AG04449 (cell line): ENCODE measurements at regions not wholly inside any gene's neighbourhood (a gene's known extent, or its start where the extent isn't known, plus 50 kb on each side); places are given as distances from the start of the nearest gene placed in this dataset.

Experiments
- CTCF ChIA-PET: fragments of 350-600 bp; formaldehyde crosslinking; extraction: SDS; loops from one replicate; lab custom pipeline; 2021; ENCODE audit warnings: antibody characterized with exemption; lab: Yijun Ruan, JAX
- POLR2A ChIA-PET: fragments of 400-600, 350-600 bp; formaldehyde crosslinking; extraction: SDS; loops from one replicate; lab custom pipeline; 2020; ENCODE audit warnings: antibody characterized with exemption, inconsistent platforms; lab: Yijun Ruan, JAX
- DNase-seq: peaks from one replicate; pipeline ENCODE4 v3.0.0-alpha.2; 2010; ENCODE audit warnings: low read depth, low spot score
- H3K4me3 ChIP-seq: 2 replicates; pipeline ENCODE4 v1.5.1; 2011; ENCODE audit warnings: low read depth, mild to moderate bottlenecking, control low read depth, low read length
- TF ChIP-seq, protein P1 (sequence below): IDR thresholded peaks from one replicate; pipeline ENCODE4 v1.5.1; 2011; ENCODE audit warnings: mild to moderate bottlenecking, moderate library complexity, low read length, control low read depth, inconsistent platforms; ENCODE audit not compliant: insufficient read depth; ENCODE audit errors: missing control alignments

DNA sequence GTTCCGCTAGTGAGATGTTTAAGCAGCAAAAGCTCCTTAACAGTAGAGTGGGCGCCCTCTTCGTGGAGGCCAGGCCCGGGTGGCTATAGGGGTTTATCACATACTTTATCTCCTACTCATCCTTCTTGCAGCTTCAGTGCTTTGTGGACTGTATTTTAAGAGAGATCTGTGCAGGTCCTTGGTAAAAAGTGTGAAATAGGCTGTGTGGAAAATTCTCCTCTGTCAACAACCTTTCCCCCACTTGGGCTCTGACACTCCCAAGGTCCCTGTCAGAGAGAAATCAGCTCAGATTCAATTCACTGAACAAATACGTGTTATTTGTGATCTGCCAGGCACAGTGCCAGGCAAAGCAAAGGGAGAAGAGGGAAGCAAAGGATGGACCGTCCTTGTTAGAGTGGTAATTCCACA lies 214.3 kb upstream of the PPARGC1A start:
- ChIA-PET POLR2A (interaction anchor here (0.5 to 1.1 kb wide), 2 partner anchors 14 to 315 kb away, joined by 3 read pairs; no protein-coding TSS in a partner anchor), CTCF (interaction anchor here (1.0 to 2.1 kb wide), 4 partner anchors 10 to 16 kb away, joined by 4 to 7 read pairs (median 4); no protein-coding TSS in a partner anchor)
- TF ChIP-seq, protein P1, sequence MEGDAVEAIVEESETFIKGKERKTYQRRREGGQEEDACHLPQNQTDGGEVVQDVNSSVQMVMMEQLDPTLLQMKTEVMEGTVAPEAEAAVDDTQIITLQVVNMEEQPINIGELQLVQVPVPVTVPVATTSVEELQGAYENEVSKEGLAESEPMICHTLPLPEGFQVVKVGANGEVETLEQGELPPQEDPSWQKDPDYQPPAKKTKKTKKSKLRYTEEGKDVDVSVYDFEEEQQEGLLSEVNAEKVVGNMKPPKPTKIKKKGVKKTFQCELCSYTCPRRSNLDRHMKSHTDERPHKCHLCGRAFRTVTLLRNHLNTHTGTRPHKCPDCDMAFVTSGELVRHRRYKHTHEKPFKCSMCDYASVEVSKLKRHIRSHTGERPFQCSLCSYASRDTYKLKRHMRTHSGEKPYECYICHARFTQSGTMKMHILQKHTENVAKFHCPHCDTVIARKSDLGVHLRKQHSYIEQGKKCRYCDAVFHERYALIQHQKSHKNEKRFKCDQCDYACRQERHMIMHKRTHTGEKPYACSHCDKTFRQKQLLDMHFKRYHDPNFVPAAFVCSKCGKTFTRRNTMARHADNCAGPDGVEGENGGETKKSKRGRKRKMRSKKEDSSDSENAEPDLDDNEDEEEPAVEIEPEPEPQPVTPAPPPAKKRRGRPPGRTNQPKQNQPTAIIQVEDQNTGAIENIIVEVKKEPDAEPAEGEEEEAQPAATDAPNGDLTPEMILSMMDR, result no peak
- no peak overlapping the region for H3K4me3 ChIP-seq
- DNase-seq, result peak; percentile 17

DNA sequence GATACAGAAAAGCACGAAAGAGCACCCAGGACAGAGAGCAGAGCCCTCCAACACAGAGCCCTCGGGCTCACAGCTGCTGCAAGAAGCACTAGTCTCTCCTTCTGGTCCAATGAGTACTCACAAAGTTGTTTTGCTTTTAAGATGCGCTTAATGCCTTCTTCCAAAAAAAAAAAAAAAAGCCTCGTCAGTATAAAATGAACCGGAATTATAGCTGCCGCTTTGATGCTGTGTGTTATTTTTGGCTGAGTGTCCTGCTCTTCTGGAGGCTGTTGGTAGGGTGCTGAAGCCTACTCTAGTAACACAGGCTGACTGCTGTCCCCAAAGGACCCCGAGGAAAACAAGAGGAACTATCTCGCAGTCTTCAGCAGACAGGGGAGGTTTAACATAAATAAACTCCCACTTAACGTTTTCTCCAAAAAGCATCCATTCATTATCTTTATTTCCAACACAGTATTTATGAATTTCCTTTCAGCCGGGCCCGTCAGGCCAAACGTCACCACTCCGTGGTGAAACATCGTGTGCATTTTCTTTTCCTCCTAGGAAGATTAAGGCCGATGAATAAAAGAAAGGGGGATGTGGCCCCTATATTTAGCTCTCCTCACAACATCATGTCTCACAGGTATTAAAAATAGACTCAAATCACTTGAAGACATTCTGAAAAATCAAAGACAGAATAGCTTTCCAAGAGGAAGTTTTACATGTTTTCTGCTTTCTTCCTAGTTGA lies 213.7 kb upstream of the PPARGC1A start:
- DNase-seq, result no peak
- no peak overlapping the region for H3K4me3 ChIP-seq
- POLR2A ChIA-PET, result interaction anchor here (0.5 to 1.1 kb wide), 2 partner anchors 14 to 316 kb away, joined by 3 read pairs; no protein-coding TSS in a partner anchor
- TF ChIP-seq, protein P1, result no peak
- CTCF ChIA-PET, result interaction anchor here (1.0 to 2.1 kb wide), 4 partner anchors 9 to 17 kb away, joined by 4 to 7 read pairs (median 4); no protein-coding TSS in a partner anchor

- ChIA-PET POLR2A (no interaction called here), CTCF (interaction anchor here (1.5 to 2.1 kb wide), 2 partner anchors 8 to 53 kb away, joined by 3 to 7 read pairs; no protein-coding TSS in a partner anchor)
- no peak overlapping the region for H3K4me3 ChIP-seq
- DNase-seq, result no peak
- TF ChIP-seq, protein P1, result no peak
Observed at GRCh38 chr4:24102621-24103020, 212.8 kb upstream of the PPARGC1A start.

- DNase-seq, result no peak
- TF ChIP-seq, protein P1, result no peak
- ChIA-PET POLR2A (interaction anchor here (0.6 kb wide), 1 partner anchor 1060 kb away, joined by 3 read pairs; no protein-coding TSS in a partner anchor), CTCF (no interaction called here)
- no peak overlapping the region for H3K4me3 ChIP-seq
Observed at GRCh38 chr4:24096603-24097002, 206.8 kb upstream of the PPARGC1A start.

GRCh38 chr4:24094726-24095125 lies 204.9 kb upstream of the PPARGC1A start:
- POLR2A ChIA-PET, result no interaction called here
- H3K4me3 ChIP-seq, result no peak overlapping the region
- no peak for DNase-seq
- TF ChIP-seq, protein P1, result no peak
- CTCF ChIA-PET, result interaction anchor here (1.6 kb wide), 1 partner anchor 9 kb away, joined by 7 read pairs; no protein-coding TSS in a partner anchor

GRCh38 chr4:24093446-24093845 lies 203.6 kb upstream of the PPARGC1A start:
- ChIA-PET CTCF (interaction anchor here (1.6 kb wide), 1 partner anchor 10 kb away, joined by 7 read pairs; no protein-coding TSS in a partner anchor), POLR2A (no interaction called here)
- no peak overlapping the region for H3K4me3 ChIP-seq
- TF ChIP-seq, protein P1, result no peak
- no peak for DNase-seq
